Left ventricle myocardium superior (tissue), 1 donor: ENCODE measurements at regions not wholly inside any gene's neighbourhood (a gene's known extent, or its start where the extent isn't known, plus 50 kb on each side); places are given as distances from the start of the nearest gene placed in this dataset.
A peak's percentile ranks its signal among the peaks of the same experiment; 100 is the strongest.

Experiments
- ATAC-seq: fragments of 200-7000 bp; cut with Tn5 transposase; one replicate; pipeline ENCODE4 v1.9.1; 2020; ENCODE audit warnings: mild to moderate bottlenecking, moderate library complexity
- DNase-seq: peaks from one replicate; pipeline ENCODE4 v3.0.0-alpha.2; 2020
- intact Hi-C: fragments of 100-400 bp; cut with micrococcal nuclease; formaldehyde crosslinking; loops from one replicate; pipeline ENCODE4 v1.11.0; 2022
- donor health status: DM: no; HTN: yes; CAD: no; lungs with severe emphysema.

GRCh38 chr4:141390571-141390970 lies 169.9 kb downstream of the ZNF330 start:
- intact Hi-C loops: no loop called here
- ATAC-seq (no peak), DNase-seq (no peak)

GRCh38 chr4:141391293-141391692 lies 170.6 kb downstream of the ZNF330 start:
- ATAC-seq: no peak
- intact Hi-C loops: no loop called here
- no peak for DNase-seq

- no peak for ATAC-seq
- intact Hi-C loops: no loop called here
- no peak for DNase-seq
Measured at GRCh38 chr4:141391771-141392170, 171.1 kb downstream of the ZNF330 start.

GRCh38 chr4:141395246-141395830 lies 174.6 kb downstream of the ZNF330 start:
- no peak for ATAC-seq
- intact Hi-C loops: no loop called here
- no peak for DNase-seq

GRCh38 chr4:141395919-141396318 lies 175.2 kb downstream of the ZNF330 start:
- intact Hi-C loops: no loop called here
- ATAC-seq (no peak), DNase-seq (no peak)

- DNase-seq (no peak), ATAC-seq (no peak)
- intact Hi-C loops: no loop called here
Measured at GRCh38 chr4:141402712-141403111, 182.0 kb downstream of the ZNF330 start.

GRCh38 chr4:141403782-141404181 lies 183.1 kb downstream of the ZNF330 start:
- DNase-seq: no peak
- ATAC-seq: no peak
- intact Hi-C loops: no loop called here

- ATAC-seq (no peak), DNase-seq (no peak)
- intact Hi-C loops: no loop called here
Measured at GRCh38 chr4:141406237-141406636, 185.5 kb downstream of the ZNF330 start.

GRCh38 chr4:141409556-141409955 lies 188.9 kb downstream of the ZNF330 start:
- no peak for ATAC-seq

GRCh38 chr4:141410839-141411238 lies 190.1 kb downstream of the ZNF330 start:
- DNase-seq: no peak

More at GRCh38 chr4:141409556-141409955, 188.9 kb downstream of the ZNF330 start:
- intact Hi-C loops: no loop called here
- no peak for DNase-seq

GRCh38 chr4:141411936-141412335 lies 191.2 kb downstream of the ZNF330 start:
- DNase-seq (no peak), ATAC-seq (no peak)
- intact Hi-C loops: no loop called here

More at GRCh38 chr4:141410839-141411238, 190.1 kb downstream of the ZNF330 start:
- no peak for ATAC-seq
- intact Hi-C loops: no loop called here

- intact Hi-C loops: no loop called here
- no peak for ATAC-seq
- DNase-seq: no peak
Measured at GRCh38 chr4:141413366-141413765, 192.7 kb downstream of the ZNF330 start.

- intact Hi-C loops: no loop called here
- ATAC-seq (no peak), DNase-seq (no peak)
Measured at GRCh38 chr4:141415651-141416050, 195.0 kb downstream of the ZNF330 start.

- DNase-seq (no peak), ATAC-seq (no peak)
- intact Hi-C loops: no loop called here
Measured at GRCh38 chr4:141416219-141416618, 195.5 kb downstream of the ZNF330 start.

- intact Hi-C loops: no loop called here
- DNase-seq (no peak), ATAC-seq (peak; percentile 19)
Measured at GRCh38 chr4:141416677-141417363, 196.1 kb downstream of the ZNF330 start.

GRCh38 chr4:141417387-141417786 lies 196.7 kb downstream of the ZNF330 start:
- intact Hi-C loops: no loop called here

GRCh38 chr4:141425124-141425523 lies 204.4 kb downstream of the ZNF330 start:
- ATAC-seq (peak; percentile 82), DNase-seq (no peak)
- intact Hi-C loops: no loop called here

More at GRCh38 chr4:141417387-141417786, 196.7 kb downstream of the ZNF330 start:
- ATAC-seq (no peak), DNase-seq (no peak)

- intact Hi-C loops: no loop called here
- ATAC-seq: peak; percentile 62
- DNase-seq: no peak
Measured at GRCh38 chr4:141427726-141428296, 207.1 kb downstream of the ZNF330 start.

- DNase-seq (no peak), ATAC-seq (no peak)
- intact Hi-C loops: no loop called here
Measured at GRCh38 chr4:141429933-141430332, 206.4 kb upstream of the IL15 start.

- intact Hi-C loops: no loop called here
- DNase-seq: no peak
Measured at GRCh38 chr4:141430686-141431085, 205.7 kb upstream of the IL15 start.

More at GRCh38 chr4:141430686-141431085, 205.7 kb upstream of the IL15 start:
- ATAC-seq: no peak
